GM18505 (cell line): ENCODE measurements at regions not wholly inside any gene's neighbourhood (a gene's known extent, or its start where the extent isn't known, plus 50 kb on each side); places are given as distances from the start of the nearest gene placed in this dataset.
"Not testable (repeated sequence)": the region's sequence is repeated elsewhere in the genome, so short reads cannot be mapped to it uniquely, and the experiment has no call there.

Experiments
- ATAC-seq: cut with Tn5 transposase; IDR thresholded peaks from one replicate; pipeline ENCODE4 v1.9.1; 2021; ENCODE audit not compliant: unreplicated experiment
- POLR2A ChIP-seq: IDR thresholded peaks from 4 replicates; pipeline ENCODE4 v1.6.1; 2011; ENCODE audit warnings: borderline replicate concordance; ENCODE audit not compliant: insufficient read depth, insufficient read length; ENCODE audit errors: extremely low read depth

- no peak for ATAC-seq
- TF ChIP-seq POLR2A, result no peak
Observed at GRCh38 chr10:123385508-123386080, 231.4 kb downstream of the BUB3 start.

GRCh38 chr10:123389520-123389919 is 235.3 kb downstream of the BUB3 start:
- TF ChIP-seq POLR2A, result no peak

GRCh38 chr10:123390332-123390731 is 236.1 kb downstream of the BUB3 start:
- TF ChIP-seq POLR2A, result no peak
- ATAC-seq, result no peak

More at GRCh38 chr10:123389520-123389919, 235.3 kb downstream of the BUB3 start:
- ATAC-seq, result no peak

GRCh38 chr10:123390874-123391273 is 236.7 kb downstream of the BUB3 start:
- ATAC-seq, result no peak
- peak; percentile 18 for TF ChIP-seq POLR2A

GRCh38 chr10:123391275-123392028 is 237.2 kb downstream of the BUB3 start:
- peak; percentile 21 for ATAC-seq
- TF ChIP-seq POLR2A, result peak; percentile 36

GRCh38 chr10:123392182-123392963 is 238.2 kb downstream of the BUB3 start:
- TF ChIP-seq POLR2A, result peak; percentile 48

GRCh38 chr10:123393170-123393569 is 239.0 kb downstream of the BUB3 start:
- ATAC-seq, result no peak
- TF ChIP-seq POLR2A, result no peak

More at GRCh38 chr10:123392182-123392963, 238.2 kb downstream of the BUB3 start:
- ATAC-seq, result peak; percentile 79

GRCh38 chr10:123394382-123394781 is 240.2 kb downstream of the BUB3 start:
- no peak for ATAC-seq
- TF ChIP-seq POLR2A, result no peak

- not testable (repeated sequence) for ATAC-seq
Observed at GRCh38 chr10:123395234-123395633, 241.0 kb downstream of the BUB3 start.

- TF ChIP-seq POLR2A, result no peak
- ATAC-seq, result no peak
Observed at GRCh38 chr10:123395906-123396305, 241.7 kb downstream of the BUB3 start.

GRCh38 chr10:123398180-123398591 is 244.0 kb downstream of the BUB3 start:
- TF ChIP-seq POLR2A, result no peak
- peak; percentile 65 for ATAC-seq

GRCh38 chr10:123398756-123399155 is 244.6 kb downstream of the BUB3 start:
- no peak for TF ChIP-seq POLR2A
- ATAC-seq, result no peak

GRCh38 chr10:123399276-123399839 is 245.2 kb downstream of the BUB3 start:
- no peak for ATAC-seq
- no peak for TF ChIP-seq POLR2A
